Ishikawa (cell line): ENCODE measurements at regions not wholly inside any gene's neighbourhood (a gene's known extent, or its start where the extent isn't known, plus 50 kb on each side); places are given as distances from the start of the nearest gene placed in this dataset.

Experiments used
- CEBPB ChIP-seq: IDR thresholded peaks from 2 replicates; pipeline ENCODE4 v1.6.1; 2012
- CREB1 ChIP-seq: IDR thresholded peaks from 2 replicates; pipeline ENCODE4 v1.6.1; 2012; ENCODE audit warnings: low read depth
- EGR1 ChIP-seq: IDR thresholded peaks from 2 replicates; pipeline ENCODE4 v1.6.1; 2012
- EP300 ChIP-seq: IDR thresholded peaks from 2 replicates; pipeline ENCODE4 v1.6.1; 2012; ENCODE audit warnings: borderline replicate concordance
- FOXM1 ChIP-seq: IDR thresholded peaks from 2 replicates; pipeline ENCODE4 v1.6.1; 2012; ENCODE audit warnings: low read depth, borderline replicate concordance
- NFIC ChIP-seq: IDR thresholded peaks from 2 replicates; pipeline ENCODE4 v1.6.1; 2012
- RAD21 ChIP-seq: IDR thresholded peaks from 2 replicates; pipeline ENCODE4 v1.6.1; 2012; ENCODE audit warnings: low read depth
- TAF1 ChIP-seq: IDR thresholded peaks from 2 replicates; pipeline ENCODE4 v1.6.1; 2012; ENCODE audit warnings: low read depth, mild to moderate bottlenecking
- TCF12 ChIP-seq: IDR thresholded peaks from 2 replicates; pipeline ENCODE4 v1.6.1; 2012; ENCODE audit warnings: low read depth
- TEAD4 ChIP-seq: IDR thresholded peaks from 2 replicates; pipeline ENCODE4 v1.6.1; 2012
- YY1 ChIP-seq: IDR thresholded peaks from 2 replicates; pipeline ENCODE4 v1.6.1; 2012; ENCODE audit warnings: low read depth
- ZBTB7A ChIP-seq: IDR thresholded peaks from 2 replicates; pipeline ENCODE4 v1.6.1; 2012; ENCODE audit warnings: low read depth
- TF ChIP-seq, protein P1 (sequence below): IDR thresholded peaks from 2 replicates; pipeline ENCODE4 v1.6.1; 2012
- TF ChIP-seq, protein P2 (sequence below): IDR thresholded peaks from 2 replicates; pipeline ENCODE4 v1.6.1; 2012; ENCODE audit warnings: low read depth, mild to moderate bottlenecking
- TF ChIP-seq, protein P3 (sequence below): IDR thresholded peaks from 2 replicates; pipeline ENCODE4 v1.6.1; 2012

DNA sequence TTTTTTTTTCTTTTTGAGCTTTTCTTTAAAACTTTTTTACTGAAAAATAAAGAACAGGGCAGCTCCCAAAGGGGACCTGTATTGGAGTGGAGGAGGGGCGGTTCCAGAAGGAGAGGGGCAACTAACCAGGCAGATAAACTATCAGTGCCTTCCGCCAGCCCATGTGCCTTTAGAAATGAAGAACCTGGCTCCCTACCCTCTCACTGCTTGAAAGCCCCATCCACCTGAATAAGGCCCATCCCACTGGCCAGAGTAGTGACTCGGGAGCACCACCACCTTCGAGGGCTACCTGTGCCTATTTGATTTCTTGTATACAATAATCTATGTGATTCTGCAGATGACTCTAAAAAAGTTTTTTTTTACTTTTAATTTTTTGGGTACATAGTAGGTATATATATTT, 276.7 kb downstream of the PSAT1 start:
- TF ChIP-seq TEAD4, result no peak
- TF ChIP-seq NFIC, result no peak
- no peak for TF ChIP-seq ZBTB7A
- TF ChIP-seq EGR1, result no peak
- TF ChIP-seq TCF12, result no peak
- TF ChIP-seq, protein P1, sequence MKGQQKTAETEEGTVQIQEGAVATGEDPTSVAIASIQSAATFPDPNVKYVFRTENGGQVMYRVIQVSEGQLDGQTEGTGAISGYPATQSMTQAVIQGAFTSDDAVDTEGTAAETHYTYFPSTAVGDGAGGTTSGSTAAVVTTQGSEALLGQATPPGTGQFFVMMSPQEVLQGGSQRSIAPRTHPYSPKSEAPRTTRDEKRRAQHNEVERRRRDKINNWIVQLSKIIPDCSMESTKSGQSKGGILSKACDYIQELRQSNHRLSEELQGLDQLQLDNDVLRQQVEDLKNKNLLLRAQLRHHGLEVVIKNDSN, result no peak
- TF ChIP-seq, protein P2, sequence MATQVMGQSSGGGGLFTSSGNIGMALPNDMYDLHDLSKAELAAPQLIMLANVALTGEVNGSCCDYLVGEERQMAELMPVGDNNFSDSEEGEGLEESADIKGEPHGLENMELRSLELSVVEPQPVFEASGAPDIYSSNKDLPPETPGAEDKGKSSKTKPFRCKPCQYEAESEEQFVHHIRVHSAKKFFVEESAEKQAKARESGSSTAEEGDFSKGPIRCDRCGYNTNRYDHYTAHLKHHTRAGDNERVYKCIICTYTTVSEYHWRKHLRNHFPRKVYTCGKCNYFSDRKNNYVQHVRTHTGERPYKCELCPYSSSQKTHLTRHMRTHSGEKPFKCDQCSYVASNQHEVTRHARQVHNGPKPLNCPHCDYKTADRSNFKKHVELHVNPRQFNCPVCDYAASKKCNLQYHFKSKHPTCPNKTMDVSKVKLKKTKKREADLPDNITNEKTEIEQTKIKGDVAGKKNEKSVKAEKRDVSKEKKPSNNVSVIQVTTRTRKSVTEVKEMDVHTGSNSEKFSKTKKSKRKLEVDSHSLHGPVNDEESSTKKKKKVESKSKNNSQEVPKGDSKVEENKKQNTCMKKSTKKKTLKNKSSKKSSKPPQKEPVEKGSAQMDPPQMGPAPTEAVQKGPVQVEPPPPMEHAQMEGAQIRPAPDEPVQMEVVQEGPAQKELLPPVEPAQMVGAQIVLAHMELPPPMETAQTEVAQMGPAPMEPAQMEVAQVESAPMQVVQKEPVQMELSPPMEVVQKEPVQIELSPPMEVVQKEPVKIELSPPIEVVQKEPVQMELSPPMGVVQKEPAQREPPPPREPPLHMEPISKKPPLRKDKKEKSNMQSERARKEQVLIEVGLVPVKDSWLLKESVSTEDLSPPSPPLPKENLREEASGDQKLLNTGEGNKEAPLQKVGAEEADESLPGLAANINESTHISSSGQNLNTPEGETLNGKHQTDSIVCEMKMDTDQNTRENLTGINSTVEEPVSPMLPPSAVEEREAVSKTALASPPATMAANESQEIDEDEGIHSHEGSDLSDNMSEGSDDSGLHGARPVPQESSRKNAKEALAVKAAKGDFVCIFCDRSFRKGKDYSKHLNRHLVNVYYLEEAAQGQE, result no peak
- no peak for TF ChIP-seq CREB1
- no peak for TF ChIP-seq EP300
- TF ChIP-seq, protein P3, sequence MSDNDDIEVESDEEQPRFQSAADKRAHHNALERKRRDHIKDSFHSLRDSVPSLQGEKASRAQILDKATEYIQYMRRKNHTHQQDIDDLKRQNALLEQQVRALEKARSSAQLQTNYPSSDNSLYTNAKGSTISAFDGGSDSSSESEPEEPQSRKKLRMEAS, result no peak
- no peak for TF ChIP-seq TAF1
- no peak for TF ChIP-seq RAD21

DNA sequence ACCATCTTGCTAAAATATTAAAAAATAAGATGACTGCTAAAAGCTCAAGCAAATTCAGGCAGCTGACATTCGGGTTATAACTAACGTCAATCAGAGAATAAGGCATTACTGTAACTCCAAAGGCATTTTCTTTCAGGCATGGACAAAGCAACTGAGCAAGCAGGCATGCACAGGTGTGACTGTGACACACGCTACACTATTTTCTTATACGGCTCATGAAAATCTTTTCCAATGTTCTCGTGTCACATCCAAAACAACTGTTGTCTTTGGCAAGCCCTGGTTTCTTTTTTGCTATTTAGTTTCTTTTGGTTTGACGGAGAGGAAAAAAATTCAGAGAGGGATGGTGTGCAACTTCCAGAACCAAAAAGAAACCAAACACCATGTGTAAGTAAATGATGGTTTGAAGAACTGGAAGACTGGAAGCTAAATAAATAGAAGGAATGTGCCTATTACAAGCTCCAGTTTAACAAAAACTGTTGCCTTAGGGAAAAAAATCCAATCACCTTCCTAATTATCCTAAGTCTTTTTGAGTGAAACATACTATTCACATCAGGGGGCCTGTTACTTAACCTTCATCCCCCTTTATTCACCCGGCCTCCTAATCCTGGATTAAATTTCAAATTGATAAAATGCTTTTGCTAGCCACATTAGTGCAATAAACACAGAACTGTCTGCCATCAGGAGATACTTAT, 277.6 kb downstream of the PSAT1 start:
- TF ChIP-seq, protein P3, result no peak
- TF ChIP-seq FOXM1 (no peak), YY1 (no peak), CEBPB (no peak), ZBTB7A (no peak), RAD21 (no peak), TCF12 (no peak), NFIC (no peak), CREB1 (no peak), TEAD4 (no peak), EP300 (no peak), TAF1 (no peak), EGR1 (no peak)
- TF ChIP-seq, protein P2, result no peak
- TF ChIP-seq, protein P1, result no peak

DNA sequence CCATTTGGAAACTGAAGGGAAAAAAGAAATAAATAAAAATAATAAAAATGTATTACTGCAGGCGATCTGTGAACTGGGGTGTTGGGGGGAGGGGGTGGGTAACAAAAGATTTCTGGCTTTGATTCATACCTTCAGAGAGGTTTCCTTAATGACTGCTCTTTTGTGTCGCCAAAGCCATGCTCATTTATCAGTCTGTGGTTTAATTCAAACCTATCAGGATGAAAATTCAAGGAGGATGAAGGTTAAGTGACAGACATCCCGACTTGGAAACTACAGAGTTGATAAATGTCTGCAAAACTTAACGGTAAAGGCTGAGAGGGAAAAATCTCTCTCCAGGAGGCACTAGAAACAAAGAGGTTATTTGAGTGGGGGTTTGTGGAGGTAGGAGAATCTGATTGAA, 278.2 kb downstream of the PSAT1 start:
- no peak for TF ChIP-seq FOXM1
- TF ChIP-seq, protein P2, result no peak

DNA sequence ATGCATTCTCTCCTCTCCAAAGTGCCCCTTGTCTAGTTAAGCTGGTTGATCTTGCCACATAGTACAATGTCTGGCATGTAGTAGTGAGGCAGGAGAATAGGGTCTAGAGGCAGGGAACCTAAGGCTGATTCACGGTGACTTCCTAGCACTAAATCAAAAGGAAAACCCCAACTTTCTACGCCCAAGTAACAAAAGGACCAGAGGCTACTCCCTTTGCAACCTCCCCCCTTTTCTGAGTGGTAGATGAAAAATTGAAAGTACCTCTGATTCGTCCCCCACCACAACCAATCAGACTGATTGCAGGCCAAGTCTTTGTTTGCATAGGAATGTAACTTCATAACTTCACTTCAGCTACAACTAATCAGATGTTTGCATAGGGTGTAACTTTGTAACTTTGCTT, 278.8 kb downstream of the PSAT1 start:
- TF ChIP-seq TAF1 (no peak), ZBTB7A (no peak), TCF12 (no peak)
- TF ChIP-seq, protein P3, result no peak
